HepG2 (cell line): ENCODE measurements at regions not wholly inside any gene's neighbourhood (a gene's known extent, or its start where the extent isn't known, plus 50 kb on each side); places are given as distances from the start of the nearest gene placed in this dataset.

Source experiments
- ATAC-seq: fragments of 200-7000 bp; cut with Tn5 transposase; 3 replicates; pipeline ENCODE4 v1.9.1; 2020; ENCODE audit warnings: mild to moderate bottlenecking, moderate library complexity
- BruUV-seq: library from RNA; stranded (reverse); fragments of 400-500 nt; replicated peaks from 2 replicates; lab custom pipeline; 2021; lab: Mats Ljungman, UMichigan
- CTCF ChIA-PET: fragments of 300-600 bp; formaldehyde crosslinking; extraction: SDS; loops from one replicate; lab custom pipeline; 2021; ENCODE audit warnings: low total read pairs, inconsistent platforms, low intra/inter-chr PET ratio; lab: Yijun Ruan, JAX
- POLR2A ChIA-PET: fragments of 350-600 bp; sonication (Branson Sonifier 250); formaldehyde crosslinking; loops from one replicate; lab custom pipeline; 2020; ENCODE audit warnings: antibody characterized with exemption, inconsistent platforms; lab: Yijun Ruan, JAX
- DNase-seq: peaks from one replicate; pipeline ENCODE4 v3.0.0-alpha.2; 2015; ENCODE audit warnings: low spot score
- FAIRE-seq: peaks from 3 replicates; lab custom pipeline; 2011; peaks lifted over from hg19 to GRCh38; lab: Jason Lieb, UNC
- H2AFZ ChIP-seq: one replicate; pipeline ENCODE4 v1.6.1; 2011; ENCODE audit warnings: low read length, inconsistent platforms
- H3K27ac ChIP-seq: fragments of 300-600 bp; 3 replicates; pipeline ENCODE4 v1.8.0; 2011; ENCODE audit warnings: mixed run types, mild to moderate bottlenecking, mixed read lengths, low read length, inconsistent platforms; ENCODE audit not compliant: insufficient read depth; ENCODE audit errors: extremely low read length
- H3K27me3 ChIP-seq, 2 experiments: fragments of 200-600 bp in 1 of 2; 2 replicates in 1 of 2; 3 replicates in 1 of 2; pipeline versions ENCODE4 v1.6.0 to v1.8.0; 2011; ENCODE audit warnings: low read length in 2 of 2, mild to moderate bottlenecking in 2 of 2, moderate library complexity in 2 of 2, inconsistent platforms in 1 of 2; ENCODE audit not compliant: insufficient read depth in 2 of 2, control insufficient read depth in 1 of 2
- H3K36me3 ChIP-seq, 2 experiments: fragments of 200-600 bp in 1 of 2; replicated peaks in 1 of 2; 2 replicates in 1 of 2; 3 replicates in 1 of 2; pipeline versions ENCODE4 v1.5.1 to v1.8.0; 2011; ENCODE audit warnings: low read length in 2 of 2, inconsistent platforms in 1 of 2; ENCODE audit not compliant: insufficient read depth in 2 of 2, control insufficient read depth in 1 of 2
- H3K4me1 ChIP-seq: 2 replicates; pipeline ENCODE4 v1.5.1; 2012; ENCODE audit warnings: low read length, inconsistent platforms; ENCODE audit not compliant: insufficient read depth
- H3K4me2 ChIP-seq: 2 replicates; pipeline ENCODE4 v1.6.0; 2011; ENCODE audit warnings: low read depth, low read length, inconsistent platforms
- H3K4me3 ChIP-seq, 3 experiments: fragments of 200-600 bp in 1 of 3; sonication (generic), shearing (Covaris generic) in 1 of 3; replicated peaks in 1 of 3; 2 replicates each; pipeline ENCODE4 v1.5.1; 2011 to 2016; ENCODE audit warnings: low read length in 3 of 3, inconsistent platforms in 2 of 3, low read depth in 2 of 3, mild to moderate bottlenecking in 2 of 3, control low read depth in 1 of 3, mixed read lengths in 1 of 3; ENCODE audit not compliant: insufficient read depth in 1 of 3
- H3K79me2 ChIP-seq: one replicate; pipeline ENCODE4 v1.6.1; 2011; ENCODE audit warnings: low read length, inconsistent platforms; ENCODE audit not compliant: insufficient read depth
- H3K9ac ChIP-seq: 2 replicates; pipeline ENCODE4 v1.6.0; 2011; ENCODE audit warnings: mild to moderate bottlenecking, low read depth, low read length, inconsistent platforms; ENCODE audit not compliant: insufficient read depth
- H3K9me3 ChIP-seq: 2 replicates; pipeline ENCODE4 v1.5.1; 2012; ENCODE audit warnings: mild to moderate bottlenecking, low read length
- H4K20me1 ChIP-seq: 2 replicates; pipeline ENCODE4 v1.6.0; 2011; ENCODE audit warnings: inconsistent platforms, mild to moderate bottlenecking, low read length, moderate library complexity; ENCODE audit not compliant: insufficient read depth
- ATF7 ChIP-seq, 2 experiments: fragments of 450-650 bp in 1 of 2; sonication (generic) in 1 of 2; formaldehyde crosslinking in 1 of 2; IDR thresholded peaks; 2 replicates each; pipeline versions ENCODE4 v1.4.0 to v1.6.1; 2016 to 2020; ENCODE audit warnings: antibody characterized with exemption in 1 of 2, mild to moderate bottlenecking in 1 of 2, missing genetic modification reagents in 1 of 2
- FOXP1 ChIP-seq, 2 experiments: fragments of 450-650 bp in 1 of 2; IDR thresholded peaks; 2 replicates each; pipeline ENCODE4 v1.6.1; 2017 to 2018; ENCODE audit warnings: antibody characterized with exemption in 1 of 2
- MBD4 ChIP-seq: IDR thresholded peaks from 2 replicates; pipeline ENCODE4 v1.6.1; 2012; ENCODE audit warnings: low read length, inconsistent platforms, borderline replicate concordance
- NFE2L2 ChIP-seq: fragments of 150-350 bp; IDR thresholded peaks from 2 replicates; pipeline ENCODE4 v1.6.1; 2014; ENCODE audit warnings: low read length
- SETDB1 ChIP-seq: sonication (generic); formaldehyde crosslinking; IDR thresholded peaks from 2 replicates; pipeline ENCODE4 v1.5.1; 2020; ENCODE audit warnings: missing genetic modification reagents, mild to moderate bottlenecking, borderline replicate concordance
- TFDP2 ChIP-seq: sonication (generic); formaldehyde crosslinking; IDR thresholded peaks from 2 replicates; pipeline ENCODE4 v1.4.0; 2020; ENCODE audit warnings: missing genetic modification reagents
- ZFP36L2 ChIP-seq: sonication (generic); formaldehyde crosslinking; IDR thresholded peaks from 2 replicates; pipeline ENCODE4 v1.4.0; 2020; ENCODE audit warnings: missing genetic modification reagents
- ZNF781 ChIP-seq: sonication (generic); formaldehyde crosslinking; IDR thresholded peaks from 2 replicates; pipeline ENCODE4 v1.5.1; 2020; ENCODE audit warnings: borderline replicate concordance, mild to moderate bottlenecking, missing genetic modification reagents; ENCODE audit errors: not compliant biosample characterization
- ZNF788 ChIP-seq: sonication (generic); formaldehyde crosslinking; IDR thresholded peaks from 2 replicates; pipeline ENCODE4 v1.5.0; 2020; ENCODE audit warnings: mild to moderate bottlenecking, missing genetic modification reagents, borderline replicate concordance
- ZNF83 ChIP-seq: sonication (generic); formaldehyde crosslinking; IDR thresholded peaks from 2 replicates; pipeline ENCODE4 v1.4.0; 2020; ENCODE audit warnings: missing genetic modification reagents, mild to moderate bottlenecking, borderline replicate concordance
- in situ Hi-C: cut with HindIII; loops from 2 replicates; pipeline ENCODE4 v1.10.0; 2017; ENCODE audit warnings: low pct_unique_long_range_greater_than_20kb; ENCODE audit not compliant: extremely low pct_ligation_motif_present
- intact Hi-C: fragments of 100-400 bp; cut with micrococcal nuclease; formaldehyde crosslinking; loops from one replicate; pipeline ENCODE4 v1.10.0; 2022; ENCODE audit not compliant: unreplicated experiment

- Histone ChIP-seq H3K4me3 (no peak overlapping the region), H3K36me3 (no peaks in the 10 kb centered on the region), H2AFZ (no peak overlapping the region), H3K9ac (no peak overlapping the region), H3K79me2 (no peaks in the 10 kb centered on the region), H3K4me2 (no peak overlapping the region), H3K27ac (no peak overlapping the region), H3K9me3 (no peaks in the 10 kb centered on the region), H3K4me1 (no peaks in the 10 kb centered on the region), H3K27me3 (no peaks in the 10 kb centered on the region), H4K20me1 (no peaks in the 10 kb centered on the region)
- DNase-seq (no peak), FAIRE-seq (no peak), ATAC-seq (no peak)
- TF ChIP-seq ZFP36L2 = no peak
- TF ChIP-seq ZNF781 (CRISPR knock-in tag) = no peak
- no peak for TF ChIP-seq ZNF788 (CRISPR knock-in tag)
- TF ChIP-seq ATF7 (IDR thresholded peaks at IDR 0.05) = no peak
- no peak for TF ChIP-seq ATF7 (CRISPR knock-in tag; IDR thresholded peaks at IDR 0.05)
- no peak for TF ChIP-seq MBD4
- no peak for TF ChIP-seq FOXP1 (IDR thresholded peaks at IDR 0.05)
- no peak for TF ChIP-seq FOXP1 (CRISPR knock-in tag; IDR thresholded peaks at IDR 0.05)
- no peak for TF ChIP-seq NFE2L2
- TF ChIP-seq TFDP2 (CRISPR knock-in tag) = no peak
- TF ChIP-seq ZNF83 (CRISPR knock-in tag) = no peak
- no peak for TF ChIP-seq SETDB1
- intact Hi-C loops (no loop called here), in situ Hi-C loops (no loop called here)
- no TSS peak for BruUV-seq
- POLR2A ChIA-PET = no interaction called here
- CTCF ChIA-PET = no interaction called here
These were observed 371.1 kb downstream of the RAB38 start for GRCh38 chr11:87804176-87804575.
